ENCODE measurements at regions not wholly inside any gene's neighbourhood (a gene's known extent, or its start where the extent isn't known, plus 50 kb on each side); places are given as distances from the start of the nearest gene placed in this dataset.

DNA sequence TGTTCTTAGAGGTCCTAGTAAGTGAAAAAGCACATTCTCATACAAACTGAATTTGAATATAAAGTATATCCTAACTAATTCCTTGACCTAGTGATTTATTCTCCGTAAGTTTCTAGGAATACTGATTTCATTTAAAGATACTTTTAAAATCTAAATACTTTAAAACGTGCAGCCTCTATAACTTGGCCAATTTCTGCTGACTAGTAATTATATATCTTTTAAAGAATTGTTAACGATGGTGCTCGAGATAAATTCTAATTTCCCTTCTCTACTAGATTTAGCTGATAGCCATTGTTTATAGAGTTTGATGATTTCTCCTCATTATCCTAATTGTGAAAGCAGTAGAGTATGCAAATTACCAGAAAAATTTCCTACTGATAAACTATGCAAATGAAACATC lies 257.9 kb downstream of the ADAMTS20 start:
- DNase-seq (ENCODE audit: low read depth, low spot score) (no peak), FAIRE-seq (no peak)
- ChIA-PET CTCF (interaction anchor here (1.6 kb wide), 1 partner anchor 12 kb away, joined by 4 read pairs; no protein-coding TSS in a partner anchor), POLR2A (no interaction called here)
- dilution Hi-C loops (cut with MboI; ENCODE audit: extremely low pct_ligation_motif_present, low sequenced_read_pairs) (loop anchor here (25.0 kb wide), 1 partner anchor 507 kb away; no protein-coding TSS in a partner anchor), intact Hi-C loops (cut with micrococcal nuclease) (no loop called here)
- TF ChIP-seq POLR2A (IDR thresholded peaks at IDR 0.05; ENCODE audit: low read depth, low read length) (no peak), GATA2 (IDR thresholded peaks at IDR 0.05; ENCODE audit: insufficient read depth, insufficient read length, low read depth, low read length) (no peak), FOS (IDR thresholded peaks at IDR 0.05; ENCODE audit: borderline replicate concordance, insufficient read depth, low read length) (no peak), EZH2 (IDR thresholded peaks at IDR 0.05; ENCODE audit: borderline replicate concordance, low read depth, low read length, severe bottlenecking) (no peak), POLR2AphosphoS5 (IDR thresholded peaks at IDR 0.05; ENCODE audit: insufficient read depth, low read depth, low read length) (no peak), MYC (IDR thresholded peaks at IDR 0.05; ENCODE audit: low read depth, low read length) (no peak), JUN (IDR thresholded peaks at IDR 0.05; ENCODE audit: borderline replicate concordance, insufficient read depth, insufficient read length, low read depth) (no peak)
- TF ChIP-seq, protein P1, sequence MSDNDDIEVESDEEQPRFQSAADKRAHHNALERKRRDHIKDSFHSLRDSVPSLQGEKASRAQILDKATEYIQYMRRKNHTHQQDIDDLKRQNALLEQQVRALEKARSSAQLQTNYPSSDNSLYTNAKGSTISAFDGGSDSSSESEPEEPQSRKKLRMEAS (IDR thresholded peaks at IDR 0.05; ENCODE audit: insufficient read depth, insufficient read length), result no peak
- Histone ChIP-seq H3K9ac (replicated peaks; ENCODE audit: extremely low read depth, insufficient read depth, low read length) (no peak overlapping the region), H3K27ac (ENCODE audit: insufficient read depth, low read depth, low read length) (no peak overlapping the region), H3K79me2 (ENCODE audit: control insufficient read depth, insufficient read depth, low read length) (no peaks in the 10 kb centered on the region), H3K9me3 (replicated peaks; ENCODE audit: control insufficient read depth, insufficient read depth, low read length) (no peaks in the 10 kb centered on the region), H4K20me1 (replicated peaks; ENCODE audit: control insufficient read depth, extremely low read depth, insufficient read depth, low read length) (no peaks in the 10 kb centered on the region), H2AFZ (ENCODE audit: low read depth, low read length) (no peak overlapping the region), H3K4me2 (ENCODE audit: insufficient read depth, low read length) (no peak overlapping the region), H3K36me3 (ENCODE audit: control insufficient read depth in 2 of 2, extremely low read depth in 1 of 2, insufficient read depth in 2 of 2, low read length in 2 of 2) (no peaks in the 10 kb centered on the region), H3K27me3 (ENCODE audit: control insufficient read depth in 2 of 2, insufficient read depth in 2 of 2, low read length in 2 of 2) (no peaks in the 10 kb centered on the region), H3K4me3 (replicated peaks in 1 of 3; ENCODE audit: insufficient read depth in 1 of 3, low read depth in 1 of 3, low read length in 3 of 3) (no peak overlapping the region), H3K9me1 (replicated peaks; ENCODE audit: control insufficient read depth, extremely low read depth, insufficient read depth, low read length) (no peaks in the 10 kb centered on the region), H3K4me1 (ENCODE audit: control insufficient read depth, extremely low read depth, insufficient read depth, low read length) (peaks cover 35% of the 10 kb centered on the region)
- no TSS peak for BruUV-seq (replicated peaks)

DNA sequence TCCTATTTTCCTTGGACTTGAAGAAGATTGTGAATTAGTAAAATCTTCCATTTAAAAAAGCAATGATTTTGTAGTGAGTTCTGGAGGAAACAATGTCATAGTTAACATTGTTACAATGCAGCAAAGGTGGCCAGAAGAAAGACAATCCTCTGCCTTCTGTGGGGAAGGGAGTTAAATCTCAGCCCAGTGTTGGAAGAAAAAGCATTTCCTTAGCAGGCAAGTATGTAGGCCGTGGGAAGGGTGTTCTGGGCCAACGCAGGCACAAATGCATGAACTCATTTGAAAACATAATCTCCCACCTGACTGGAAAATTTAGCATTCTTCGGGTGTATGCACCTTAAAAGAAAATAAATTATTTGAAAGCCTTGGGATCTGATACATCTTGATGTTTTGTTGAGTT lies 258.6 kb downstream of the ADAMTS20 start:
- Histone ChIP-seq H3K4me3 (replicated peaks in 1 of 3; ENCODE audit: insufficient read depth in 1 of 3, low read depth in 1 of 3, low read length in 3 of 3) (no peak overlapping the region), H3K27ac (ENCODE audit: insufficient read depth, low read depth, low read length) (peak overlapping the region; percentile 47), H3K9me3 (replicated peaks; ENCODE audit: control insufficient read depth, insufficient read depth, low read length) (no peaks in the 10 kb centered on the region), H3K4me2 (ENCODE audit: insufficient read depth, low read length) (peak overlapping the region; percentile 29), H3K4me1 (ENCODE audit: control insufficient read depth, extremely low read depth, insufficient read depth, low read length) (peaks cover 43% of the 10 kb centered on the region), H3K9me1 (replicated peaks; ENCODE audit: control insufficient read depth, extremely low read depth, insufficient read depth, low read length) (no peaks in the 10 kb centered on the region), H4K20me1 (replicated peaks; ENCODE audit: control insufficient read depth, extremely low read depth, insufficient read depth, low read length) (no peaks in the 10 kb centered on the region), H3K9ac (replicated peaks; ENCODE audit: extremely low read depth, insufficient read depth, low read length) (peak overlapping the region; percentile 48), H3K36me3 (ENCODE audit: control insufficient read depth in 2 of 2, extremely low read depth in 1 of 2, insufficient read depth in 2 of 2, low read length in 2 of 2) (no peaks in the 10 kb centered on the region), H2AFZ (ENCODE audit: low read depth, low read length) (peak overlapping the region; percentile 57), H3K27me3 (ENCODE audit: control insufficient read depth in 2 of 2, insufficient read depth in 2 of 2, low read length in 2 of 2) (no peaks in the 10 kb centered on the region), H3K79me2 (ENCODE audit: control insufficient read depth, insufficient read depth, low read length) (no peaks in the 10 kb centered on the region)
- peak; percentile 87 for DNase-seq (ENCODE audit: low read depth, low spot score)
- TF ChIP-seq FOS (IDR thresholded peaks at IDR 0.05; ENCODE audit: borderline replicate concordance, insufficient read depth, low read length) (no peak), GATA2 (IDR thresholded peaks at IDR 0.05; ENCODE audit: insufficient read depth, insufficient read length, low read depth, low read length) (no peak), MYC (IDR thresholded peaks at IDR 0.05; ENCODE audit: low read depth, low read length) (no peak), POLR2A (IDR thresholded peaks at IDR 0.05; ENCODE audit: low read depth, low read length) (no peak)
- intact Hi-C loops (cut with micrococcal nuclease) (loop anchor here (2.0 kb wide), 1 partner anchor 45 kb away; no protein-coding TSS in a partner anchor), dilution Hi-C loops (cut with MboI; ENCODE audit: extremely low pct_ligation_motif_present, low sequenced_read_pairs) (loop anchor here (25.0 kb wide), 1 partner anchor 506 kb away; no protein-coding TSS in a partner anchor)
- POLR2A ChIA-PET, result no interaction called here
- no TSS peak for BruUV-seq (replicated peaks)
- peak; percentile 48 for FAIRE-seq
- CTCF ChIA-PET, result no interaction called here

All from endothelial cell of umbilical vein (primary cell).